AG04449 (cell line): ENCODE measurements at regions not wholly inside any gene's neighbourhood (a gene's known extent, or its start where the extent isn't known, plus 50 kb on each side); places are given as distances from the start of the nearest gene placed in this dataset.

ENCODE experiments used
- CTCF ChIA-PET: fragments of 350-600 bp; formaldehyde crosslinking; extraction: SDS; loops from one replicate; lab custom pipeline; 2021; ENCODE audit warnings: antibody characterized with exemption; lab: Yijun Ruan, JAX
- POLR2A ChIA-PET: fragments of 400-600, 350-600 bp; formaldehyde crosslinking; extraction: SDS; loops from one replicate; lab custom pipeline; 2020; ENCODE audit warnings: antibody characterized with exemption, inconsistent platforms; lab: Yijun Ruan, JAX
- DNase-seq: peaks from one replicate; pipeline ENCODE4 v3.0.0-alpha.2; 2010; ENCODE audit warnings: low read depth, low spot score
- H3K4me3 ChIP-seq: 2 replicates; pipeline ENCODE4 v1.5.1; 2011; ENCODE audit warnings: low read depth, mild to moderate bottlenecking, control low read depth, low read length
- TF ChIP-seq, protein P1 (sequence below): IDR thresholded peaks from one replicate; pipeline ENCODE4 v1.5.1; 2011; ENCODE audit warnings: mild to moderate bottlenecking, moderate library complexity, low read length, control low read depth, inconsistent platforms; ENCODE audit not compliant: insufficient read depth; ENCODE audit errors: missing control alignments

DNA sequence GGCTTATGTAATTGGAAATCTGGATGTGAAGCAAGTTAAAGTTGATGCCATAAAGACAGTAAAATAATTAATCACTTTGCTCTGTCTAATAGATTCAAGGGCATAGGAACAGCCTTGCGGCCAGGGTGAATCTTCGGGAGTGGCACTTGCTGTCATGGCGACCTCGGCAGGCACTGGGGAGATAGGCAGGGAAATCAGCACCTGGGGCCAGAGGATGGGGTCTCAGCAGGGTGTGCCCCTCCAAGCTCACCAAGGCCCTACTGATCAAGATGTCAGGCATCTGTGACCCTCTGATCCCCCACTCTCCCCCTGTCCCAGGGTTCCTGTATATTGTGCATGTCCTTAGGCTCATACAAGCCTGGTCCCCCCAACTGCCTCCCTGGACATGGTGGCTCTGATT, 187.3 kb downstream of the MELK start:
- CTCF ChIA-PET: no interaction called here
- POLR2A ChIA-PET: no interaction called here
- no peak for DNase-seq
- TF ChIP-seq, protein P1, sequence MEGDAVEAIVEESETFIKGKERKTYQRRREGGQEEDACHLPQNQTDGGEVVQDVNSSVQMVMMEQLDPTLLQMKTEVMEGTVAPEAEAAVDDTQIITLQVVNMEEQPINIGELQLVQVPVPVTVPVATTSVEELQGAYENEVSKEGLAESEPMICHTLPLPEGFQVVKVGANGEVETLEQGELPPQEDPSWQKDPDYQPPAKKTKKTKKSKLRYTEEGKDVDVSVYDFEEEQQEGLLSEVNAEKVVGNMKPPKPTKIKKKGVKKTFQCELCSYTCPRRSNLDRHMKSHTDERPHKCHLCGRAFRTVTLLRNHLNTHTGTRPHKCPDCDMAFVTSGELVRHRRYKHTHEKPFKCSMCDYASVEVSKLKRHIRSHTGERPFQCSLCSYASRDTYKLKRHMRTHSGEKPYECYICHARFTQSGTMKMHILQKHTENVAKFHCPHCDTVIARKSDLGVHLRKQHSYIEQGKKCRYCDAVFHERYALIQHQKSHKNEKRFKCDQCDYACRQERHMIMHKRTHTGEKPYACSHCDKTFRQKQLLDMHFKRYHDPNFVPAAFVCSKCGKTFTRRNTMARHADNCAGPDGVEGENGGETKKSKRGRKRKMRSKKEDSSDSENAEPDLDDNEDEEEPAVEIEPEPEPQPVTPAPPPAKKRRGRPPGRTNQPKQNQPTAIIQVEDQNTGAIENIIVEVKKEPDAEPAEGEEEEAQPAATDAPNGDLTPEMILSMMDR: no peak
- H3K4me3 ChIP-seq: no peak overlapping the region

DNA sequence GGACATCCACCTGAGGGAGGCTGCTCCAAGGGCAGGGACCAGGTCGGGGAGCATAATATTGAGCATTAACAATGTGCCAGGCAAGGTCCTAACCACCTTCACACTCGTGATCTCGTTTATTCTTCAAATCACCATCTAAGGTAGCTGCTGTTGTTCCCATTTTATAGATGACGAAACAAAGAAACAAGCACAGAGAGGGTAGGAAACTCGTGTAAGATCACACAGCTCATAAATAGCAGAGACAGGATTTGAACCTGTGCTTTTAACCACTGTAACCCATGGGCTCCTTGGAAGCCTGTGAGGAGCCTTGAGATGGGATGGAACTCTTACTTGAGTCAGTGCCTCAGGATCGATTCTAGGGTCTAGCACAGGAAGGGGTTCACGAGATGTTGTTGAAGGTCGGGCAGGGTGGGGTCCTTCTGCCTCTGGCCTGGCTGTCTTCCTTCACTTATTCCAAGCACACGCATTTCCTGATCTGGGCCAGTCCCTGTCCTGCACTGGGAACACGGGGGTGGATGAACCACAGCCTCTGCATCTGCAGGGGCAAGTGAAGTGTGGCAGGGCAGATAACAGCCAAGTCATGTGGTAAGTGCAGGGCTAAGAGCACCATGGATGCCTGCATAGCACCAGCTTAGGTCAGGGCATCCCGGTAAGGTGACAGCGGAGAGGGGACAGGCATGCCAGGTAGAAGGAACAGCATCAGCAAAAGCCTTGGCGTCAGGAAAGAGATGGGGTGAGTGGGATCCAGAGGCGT, 188.1 kb downstream of the MELK start:
- CTCF ChIA-PET: no interaction called here
- TF ChIP-seq, protein P1: no peak
- DNase-seq: no peak

DNA sequence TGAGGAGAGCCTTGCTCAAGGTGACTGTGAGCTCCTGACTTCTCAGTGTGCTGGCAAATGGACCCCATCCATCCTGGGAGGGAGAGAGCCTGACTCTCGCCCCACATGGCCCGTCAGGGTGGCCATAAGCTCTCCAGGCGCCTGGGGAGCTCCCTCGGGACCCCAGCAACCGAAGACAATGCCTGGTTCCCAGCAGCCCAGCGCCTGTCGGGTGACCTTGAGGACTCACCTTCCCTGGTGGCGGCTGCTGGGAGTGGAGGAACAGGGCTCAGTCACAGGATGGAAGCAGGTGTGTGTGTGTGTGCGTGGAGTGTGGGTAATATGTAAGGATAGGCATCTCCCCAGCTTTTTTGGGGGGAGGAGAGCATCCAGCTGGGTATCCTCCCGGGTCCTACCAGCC, 190.3 kb downstream of the MELK start:
- ChIA-PET CTCF (no interaction called here), POLR2A (no interaction called here)
- TF ChIP-seq, protein P1: no peak
- H3K4me3 ChIP-seq: no peak overlapping the region
- DNase-seq: no peak

More for the DNA sequence above, 188.1 kb downstream of the MELK start:
- H3K4me3 ChIP-seq: no peak overlapping the region
- POLR2A ChIA-PET: no interaction called here

DNA sequence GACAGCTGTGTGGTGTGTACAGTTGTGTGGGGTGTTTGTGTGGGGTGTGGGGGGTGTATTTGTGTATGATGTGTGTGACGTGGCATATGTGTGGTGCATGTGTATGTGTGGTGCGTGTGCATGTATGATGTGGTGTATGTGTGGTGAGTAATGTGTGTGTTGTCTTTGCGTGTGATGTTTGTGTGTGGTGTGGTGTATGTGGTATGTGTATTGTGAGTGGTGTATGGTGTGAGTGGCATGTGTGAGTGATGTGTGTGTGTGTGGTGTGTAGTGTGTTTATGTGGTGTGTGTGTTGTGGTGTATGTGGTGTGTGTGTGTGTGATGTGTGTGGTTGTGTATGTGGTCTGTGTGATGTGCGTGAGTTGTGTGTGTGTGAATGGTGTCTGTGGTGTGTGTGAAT, 191.1 kb downstream of the MELK start:
- CTCF ChIA-PET: no interaction called here
- H3K4me3 ChIP-seq: no peak overlapping the region
- POLR2A ChIA-PET: no interaction called here
- DNase-seq: no peak
- TF ChIP-seq, protein P1: no peak

DNA sequence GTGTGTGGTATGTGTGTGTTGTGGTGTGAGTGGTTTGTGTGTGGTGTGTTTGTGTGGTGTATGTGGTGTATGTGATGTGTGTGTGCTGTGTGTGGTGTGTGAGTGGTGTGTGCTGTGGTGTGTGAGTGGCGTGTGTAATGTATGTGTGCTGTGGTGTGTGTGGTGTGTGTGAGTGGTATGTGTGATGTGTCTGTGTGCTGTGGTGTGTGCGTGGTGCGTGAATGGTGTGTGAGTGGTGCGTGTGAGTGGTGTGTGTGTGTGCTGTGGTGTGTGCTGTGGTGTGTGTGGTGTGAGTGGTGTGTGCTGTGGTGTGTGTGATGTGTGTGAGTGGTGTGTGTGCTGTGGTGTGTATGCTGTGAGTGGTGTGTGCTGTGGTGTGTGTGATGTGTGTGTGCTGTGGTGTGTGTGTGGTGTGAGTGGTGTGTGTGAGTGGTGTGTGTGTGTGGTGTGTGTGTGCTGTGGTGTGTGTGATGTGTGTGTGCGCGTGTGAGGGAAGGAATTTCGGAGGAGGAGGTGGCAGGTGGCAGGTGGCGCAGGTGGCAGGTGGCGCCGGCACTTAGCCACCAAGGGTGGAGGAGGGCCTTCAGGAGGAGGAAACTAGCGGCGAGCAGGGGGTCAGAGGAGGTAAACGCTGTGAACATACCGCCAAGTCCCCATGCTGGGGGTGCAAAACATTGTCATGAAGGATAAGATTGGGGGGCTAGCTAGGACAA, 191.8 kb downstream of the MELK start:
- ChIA-PET CTCF (no interaction called here), POLR2A (no interaction called here)
- no peak for DNase-seq
- TF ChIP-seq, protein P1: no peak
- no peak overlapping the region for H3K4me3 ChIP-seq

DNA sequence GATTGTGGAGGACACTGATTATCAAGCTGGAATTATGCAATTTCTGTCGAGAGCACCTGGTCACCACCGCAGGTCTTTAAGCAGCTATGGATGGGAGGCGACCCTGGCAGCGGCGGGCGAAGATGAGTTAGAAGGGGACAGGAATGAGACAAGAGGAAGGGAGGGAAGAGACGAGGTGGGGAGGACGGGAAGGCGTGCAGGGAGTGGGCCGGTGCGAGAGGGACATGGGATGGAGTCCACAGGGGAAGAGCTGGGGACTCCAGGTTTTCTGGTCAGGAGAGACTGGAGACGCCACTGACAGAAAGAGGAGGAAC, 192.3 kb downstream of the MELK start:
- DNase-seq: no peak
- TF ChIP-seq, protein P1: no peak
- ChIA-PET CTCF (no interaction called here), POLR2A (no interaction called here)
- H3K4me3 ChIP-seq: no peak overlapping the region
